ENCODE measurements at regions not wholly inside any gene's neighbourhood (a gene's known extent, or its start where the extent isn't known, plus 50 kb on each side); places are given as distances from the start of the nearest gene placed in this dataset.

DNA sequence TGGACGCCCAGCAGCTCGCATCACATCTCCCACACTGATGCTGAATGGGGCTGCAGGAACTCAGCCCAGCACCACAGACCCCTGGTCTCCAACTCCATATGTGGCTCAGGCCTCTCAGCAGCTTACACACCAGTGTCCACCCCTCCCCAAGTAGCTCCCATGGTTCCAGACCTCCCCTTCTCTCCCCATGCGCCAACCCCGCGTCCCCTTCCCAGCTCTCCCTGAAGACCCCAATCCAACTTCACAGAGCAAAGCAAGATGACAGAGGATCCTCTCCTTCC is 188.9 kb downstream of the SH3BP4 start:
- no peaks in the 10 kb centered on the region for H3K9me3 ChIP-seq (replicated peaks; ENCODE audit: insufficient read depth, low read length)
- H3F3A ChIP-seq (ENCODE audit: insufficient read depth, low read length), result no peaks in the 10 kb centered on the region
- peaks cover 5% of the 10 kb centered on the region; the same call in 1 of the 2 replicates for H3K4me1 ChIP-seq (ENCODE audit: low read length)
- no peak overlapping the region for H3K27ac ChIP-seq (ENCODE audit: low read length)
- no peaks in the 10 kb centered on the region for H3K79me2 ChIP-seq (ENCODE audit: low read length)
- TF ChIP-seq EZH2phosphoT487 (IDR thresholded peaks at IDR 0.05; ENCODE audit: low read length) (no peak), EZH2 (optimal IDR thresholded peaks at IDR 0.05; ENCODE audit: low read depth, low read length) (no peak)
- DNase-seq, result no peak
- H3K4me2 ChIP-seq (ENCODE audit: low read depth, low read length), result no peak overlapping the region
- H3K27me3 ChIP-seq (replicated peaks; ENCODE audit: insufficient read depth, low read length), result no peaks in the 10 kb centered on the region
- H3K9me2 ChIP-seq (replicated peaks; ENCODE audit: insufficient read depth, low read length), result no peaks in the 10 kb centered on the region
- H3K4me3 ChIP-seq (ENCODE audit: low read length), result no peak overlapping the region
- H3K36me3 ChIP-seq (replicated peaks; ENCODE audit: insufficient read depth, low read length), result no peaks in the 10 kb centered on the region
- no peaks in the 10 kb centered on the region for H4K20me1 ChIP-seq (ENCODE audit: insufficient read depth, low read length)
- H2AFZ ChIP-seq (ENCODE audit: low read length), result no peak overlapping the region
- no peak overlapping the region for H3K9ac ChIP-seq (ENCODE audit: low read length)

- H3K4me1 ChIP-seq (ENCODE audit: low read length), result peaks cover 7% of the 10 kb centered on the region; the same call in 1 of the 2 replicates
- no peaks in the 10 kb centered on the region for H3K9me3 ChIP-seq (replicated peaks; ENCODE audit: insufficient read depth, low read length)
- H3K36me3 ChIP-seq (replicated peaks; ENCODE audit: insufficient read depth, low read length), result no peaks in the 10 kb centered on the region
- H2AFZ ChIP-seq (ENCODE audit: low read length), result no peak overlapping the region
- no peak overlapping the region for H3K27ac ChIP-seq (ENCODE audit: low read length)
- TF ChIP-seq EZH2 (optimal IDR thresholded peaks at IDR 0.05; ENCODE audit: low read depth, low read length) (no peak), EZH2phosphoT487 (IDR thresholded peaks at IDR 0.05; ENCODE audit: low read length) (no peak)
- TF ChIP-seq, protein P1, sequence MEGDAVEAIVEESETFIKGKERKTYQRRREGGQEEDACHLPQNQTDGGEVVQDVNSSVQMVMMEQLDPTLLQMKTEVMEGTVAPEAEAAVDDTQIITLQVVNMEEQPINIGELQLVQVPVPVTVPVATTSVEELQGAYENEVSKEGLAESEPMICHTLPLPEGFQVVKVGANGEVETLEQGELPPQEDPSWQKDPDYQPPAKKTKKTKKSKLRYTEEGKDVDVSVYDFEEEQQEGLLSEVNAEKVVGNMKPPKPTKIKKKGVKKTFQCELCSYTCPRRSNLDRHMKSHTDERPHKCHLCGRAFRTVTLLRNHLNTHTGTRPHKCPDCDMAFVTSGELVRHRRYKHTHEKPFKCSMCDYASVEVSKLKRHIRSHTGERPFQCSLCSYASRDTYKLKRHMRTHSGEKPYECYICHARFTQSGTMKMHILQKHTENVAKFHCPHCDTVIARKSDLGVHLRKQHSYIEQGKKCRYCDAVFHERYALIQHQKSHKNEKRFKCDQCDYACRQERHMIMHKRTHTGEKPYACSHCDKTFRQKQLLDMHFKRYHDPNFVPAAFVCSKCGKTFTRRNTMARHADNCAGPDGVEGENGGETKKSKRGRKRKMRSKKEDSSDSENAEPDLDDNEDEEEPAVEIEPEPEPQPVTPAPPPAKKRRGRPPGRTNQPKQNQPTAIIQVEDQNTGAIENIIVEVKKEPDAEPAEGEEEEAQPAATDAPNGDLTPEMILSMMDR (IDR thresholded peaks at IDR 0.05; ENCODE audit: low read length), result no peak
- no peak for DNase-seq
- no peaks in the 10 kb centered on the region for H3K9me2 ChIP-seq (replicated peaks; ENCODE audit: insufficient read depth, low read length)
- H3K4me2 ChIP-seq (ENCODE audit: low read depth, low read length), result no peak overlapping the region
- H3K9ac ChIP-seq (ENCODE audit: low read length), result no peak overlapping the region
- no peaks in the 10 kb centered on the region for H3K79me2 ChIP-seq (ENCODE audit: low read length)
- H3F3A ChIP-seq (ENCODE audit: insufficient read depth, low read length), result no peaks in the 10 kb centered on the region
- no peaks in the 10 kb centered on the region for H4K20me1 ChIP-seq (ENCODE audit: insufficient read depth, low read length)
- H3K27me3 ChIP-seq (replicated peaks; ENCODE audit: insufficient read depth, low read length), result no peaks in the 10 kb centered on the region
- H3K4me3 ChIP-seq (ENCODE audit: low read length), result no peak overlapping the region
These were observed 189.8 kb downstream of the SH3BP4 start for GRCh38 chr2:235141411-235142128.

DNA sequence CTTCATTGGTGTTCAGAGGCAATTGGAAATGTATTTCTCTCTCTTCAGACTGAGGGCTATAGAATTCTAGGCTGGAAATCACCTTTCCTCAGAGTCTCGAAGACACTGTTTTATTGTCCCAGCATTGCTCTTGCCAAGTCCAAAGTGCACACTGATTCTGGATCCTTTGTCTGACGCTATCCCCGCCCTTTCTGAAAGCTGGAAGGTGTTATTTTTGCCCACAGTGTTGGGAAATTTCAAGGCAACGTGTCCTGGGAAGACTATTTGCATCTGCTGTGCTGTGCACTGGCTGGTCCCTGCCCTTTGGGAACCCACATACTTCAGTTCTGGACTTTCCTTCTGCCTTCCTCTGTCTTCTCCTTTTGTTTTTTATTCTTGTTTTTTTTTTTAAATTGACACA is 190.8 kb downstream of the SH3BP4 start:
- Histone ChIP-seq H3K9me2 (replicated peaks; ENCODE audit: insufficient read depth, low read length) (no peaks in the 10 kb centered on the region), H3K9me3 (replicated peaks; ENCODE audit: insufficient read depth, low read length) (no peaks in the 10 kb centered on the region), H4K20me1 (ENCODE audit: insufficient read depth, low read length) (no peaks in the 10 kb centered on the region), H3K4me2 (ENCODE audit: low read depth, low read length) (no peak overlapping the region), H3K9ac (ENCODE audit: low read length) (no peak overlapping the region), H3K36me3 (replicated peaks; ENCODE audit: insufficient read depth, low read length) (no peaks in the 10 kb centered on the region), H3K79me2 (ENCODE audit: low read length) (no peaks in the 10 kb centered on the region), H3K27ac (ENCODE audit: low read length) (no peak overlapping the region), H3K4me1 (ENCODE audit: low read length) (peaks cover 7% of the 10 kb centered on the region; the same call in 1 of the 2 replicates), H3K4me3 (ENCODE audit: low read length) (no peak overlapping the region), H3K27me3 (replicated peaks; ENCODE audit: insufficient read depth, low read length) (no peaks in the 10 kb centered on the region), H2AFZ (ENCODE audit: low read length) (no peak overlapping the region), H3F3A (ENCODE audit: insufficient read depth, low read length) (no peaks in the 10 kb centered on the region)
- no peak for DNase-seq
- TF ChIP-seq EZH2phosphoT487 (IDR thresholded peaks at IDR 0.05; ENCODE audit: low read length), result no peak
- TF ChIP-seq, protein P1 (IDR thresholded peaks at IDR 0.05; ENCODE audit: low read length), result no peak
- TF ChIP-seq EZH2 (optimal IDR thresholded peaks at IDR 0.05; ENCODE audit: low read depth, low read length), result no peak

DNA sequence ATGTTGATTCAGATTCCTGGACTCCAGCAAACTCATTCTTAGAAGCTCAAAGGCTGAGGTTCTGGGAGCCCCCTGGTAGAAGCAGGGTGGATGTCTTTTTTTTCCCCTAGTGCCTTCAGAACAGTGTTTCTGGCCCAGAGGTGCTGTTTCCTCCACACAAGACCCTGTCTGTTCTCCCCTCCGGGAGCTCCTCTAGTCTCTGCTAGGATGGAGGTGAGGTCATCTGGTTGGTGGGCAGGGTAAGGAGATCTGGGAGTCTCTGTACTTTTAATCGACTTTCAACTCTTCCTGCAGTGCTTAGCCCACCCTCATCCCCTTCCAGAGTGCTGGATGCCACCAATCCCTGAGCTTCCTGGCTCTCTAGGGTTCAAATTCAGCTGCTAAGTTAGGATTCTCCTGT is 192.0 kb downstream of the SH3BP4 start:
- Histone ChIP-seq H3K9me3 (replicated peaks; ENCODE audit: insufficient read depth, low read length) (no peaks in the 10 kb centered on the region), H3F3A (ENCODE audit: insufficient read depth, low read length) (no peaks in the 10 kb centered on the region), H3K9me2 (replicated peaks; ENCODE audit: insufficient read depth, low read length) (no peaks in the 10 kb centered on the region), H3K27ac (ENCODE audit: low read length) (no peak overlapping the region), H3K27me3 (replicated peaks; ENCODE audit: insufficient read depth, low read length) (no peaks in the 10 kb centered on the region), H3K4me1 (ENCODE audit: low read length) (peaks cover 7% of the 10 kb centered on the region; the same call in 1 of the 2 replicates), H3K4me3 (ENCODE audit: low read length) (no peak overlapping the region), H3K4me2 (ENCODE audit: low read depth, low read length) (no peak overlapping the region), H3K36me3 (replicated peaks; ENCODE audit: insufficient read depth, low read length) (no peaks in the 10 kb centered on the region), H3K79me2 (ENCODE audit: low read length) (no peaks in the 10 kb centered on the region), H3K9ac (ENCODE audit: low read length) (no peak overlapping the region), H2AFZ (ENCODE audit: low read length) (no peak overlapping the region), H4K20me1 (ENCODE audit: insufficient read depth, low read length) (no peaks in the 10 kb centered on the region)
- no peak for TF ChIP-seq EZH2phosphoT487 (IDR thresholded peaks at IDR 0.05; ENCODE audit: low read length)
- TF ChIP-seq, protein P1 (IDR thresholded peaks at IDR 0.05; ENCODE audit: low read length), result no peak
- TF ChIP-seq EZH2 (optimal IDR thresholded peaks at IDR 0.05; ENCODE audit: low read depth, low read length), result no peak
- no peak for DNase-seq

Measured in MM.1S (cell line).